GM19328 (cell line): ENCODE measurements at regions not wholly inside any gene's neighbourhood (a gene's known extent, or its start where the extent isn't known, plus 50 kb on each side); places are given as distances from the start of the nearest gene placed in this dataset.

Source experiments
- ATAC-seq: cut with Tn5 transposase; IDR thresholded peaks from one replicate; pipeline ENCODE4 v1.9.1; 2021; ENCODE audit warnings: mild to moderate bottlenecking, moderate library complexity; ENCODE audit not compliant: unreplicated experiment

DNA sequence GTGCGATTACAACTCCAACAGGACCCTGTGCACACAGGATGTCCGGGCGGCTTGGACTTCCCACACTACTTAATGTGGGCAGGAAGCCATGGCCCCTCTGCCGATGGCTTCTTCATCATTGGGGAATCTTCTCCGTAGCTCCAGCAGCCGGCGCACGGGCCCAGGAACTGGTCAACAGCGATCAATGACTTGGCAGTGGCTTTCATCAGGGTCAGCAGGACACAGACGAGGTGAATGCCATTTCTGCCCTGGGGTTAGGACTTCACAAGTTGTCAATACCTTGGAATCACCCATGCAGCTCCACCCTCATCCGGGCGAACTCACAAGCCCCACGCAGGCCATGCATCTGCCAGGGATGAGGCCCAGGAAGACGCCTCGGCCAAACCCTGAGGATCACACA, 645.7 kb downstream of the BRD1 start:
- ATAC-seq: no peak

DNA sequence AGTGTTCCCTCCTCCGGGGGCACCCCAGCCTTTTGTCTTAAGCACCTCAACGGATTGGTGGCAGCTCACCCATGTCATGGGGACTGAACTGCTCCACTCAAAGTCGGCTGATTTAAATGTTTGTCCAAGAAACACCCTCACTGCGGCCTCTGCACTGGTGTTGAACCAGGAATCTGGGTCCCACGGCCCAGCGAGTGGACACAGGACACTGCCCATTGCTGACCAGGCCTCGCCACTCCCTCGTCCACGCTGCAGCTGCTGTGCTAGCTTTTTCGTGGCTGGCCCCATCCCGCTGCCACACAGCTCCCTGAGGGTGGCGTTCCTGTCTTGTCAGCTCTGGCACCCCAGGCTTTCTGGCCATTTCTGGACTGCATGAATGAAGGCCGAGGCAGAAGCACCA, 646.2 kb downstream of the BRD1 start:
- ATAC-seq: no peak

DNA sequence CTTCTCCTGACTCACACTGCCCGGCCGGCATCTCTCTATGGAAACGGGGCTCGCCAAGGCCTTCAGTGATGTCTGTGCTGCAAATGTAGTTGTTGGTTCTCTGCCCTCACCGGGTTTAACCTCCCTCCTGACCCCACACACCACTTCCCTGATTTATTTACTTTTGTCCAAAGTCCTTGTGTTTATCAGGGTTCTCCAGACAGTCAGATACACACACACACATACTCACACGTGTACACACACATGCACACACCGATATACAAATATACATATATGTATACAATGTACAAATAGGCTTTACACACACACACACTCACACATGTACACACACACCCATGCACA, 647.0 kb downstream of the BRD1 start:
- no peak for ATAC-seq

DNA sequence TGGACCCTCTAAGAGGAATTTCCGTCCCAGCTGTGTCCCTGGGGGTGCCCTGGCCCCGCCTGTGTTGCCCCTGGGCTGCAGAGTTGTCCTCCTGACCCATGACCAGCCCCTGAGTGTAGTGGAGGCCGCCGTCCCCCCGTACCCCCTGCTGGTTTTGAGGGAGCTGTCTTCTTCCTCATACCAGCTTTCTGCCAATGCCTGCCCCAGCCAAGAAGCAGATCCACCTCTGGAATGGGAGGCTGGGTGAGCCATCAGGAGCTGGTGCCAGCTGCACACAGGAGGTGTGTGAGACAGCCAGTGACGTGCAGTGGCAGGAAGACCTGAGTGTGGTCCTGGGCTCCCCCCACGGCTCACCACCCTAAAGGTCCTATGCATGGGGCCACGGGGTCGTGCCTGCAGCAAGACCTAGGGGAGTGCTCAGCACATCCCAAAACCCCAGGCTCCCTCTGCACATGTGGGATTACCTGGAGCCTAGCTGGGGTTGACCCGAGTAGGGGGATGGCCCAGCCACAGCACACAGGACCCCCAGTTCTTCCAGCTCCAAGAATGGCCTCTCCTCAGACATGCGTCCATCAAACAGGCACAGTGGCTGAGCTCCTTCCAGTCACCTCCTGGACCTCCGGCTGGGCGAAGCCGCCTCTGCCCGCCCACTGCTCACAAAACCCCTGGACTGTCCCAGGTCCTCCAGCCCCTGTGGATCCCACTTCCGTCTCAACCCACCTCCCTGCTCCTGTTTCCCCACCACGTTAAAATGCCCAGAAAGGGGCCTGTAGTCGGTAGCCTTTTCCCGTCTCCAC, 647.6 kb downstream of the BRD1 start:
- no peak for ATAC-seq

DNA sequence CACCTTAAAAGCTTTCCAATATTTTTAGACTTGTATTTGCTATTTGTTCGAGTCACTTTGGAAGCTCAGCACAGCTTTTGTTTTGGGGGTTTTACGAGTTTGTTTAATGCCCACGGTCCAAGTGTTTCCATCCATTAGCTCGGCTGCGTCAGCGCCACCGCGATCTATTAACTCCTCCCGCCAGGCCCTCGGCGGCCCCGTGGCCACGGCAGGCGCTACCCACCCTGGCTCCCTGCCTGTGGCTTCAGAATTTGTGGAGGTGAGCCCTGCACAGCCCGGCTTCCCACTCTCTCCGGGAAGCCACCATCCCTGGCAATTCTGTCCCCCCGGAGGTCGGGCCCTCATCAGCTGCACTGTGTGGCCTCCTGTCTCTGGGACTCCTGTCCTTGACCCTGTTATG, 648.5 kb downstream of the BRD1 start:
- no peak for ATAC-seq

DNA sequence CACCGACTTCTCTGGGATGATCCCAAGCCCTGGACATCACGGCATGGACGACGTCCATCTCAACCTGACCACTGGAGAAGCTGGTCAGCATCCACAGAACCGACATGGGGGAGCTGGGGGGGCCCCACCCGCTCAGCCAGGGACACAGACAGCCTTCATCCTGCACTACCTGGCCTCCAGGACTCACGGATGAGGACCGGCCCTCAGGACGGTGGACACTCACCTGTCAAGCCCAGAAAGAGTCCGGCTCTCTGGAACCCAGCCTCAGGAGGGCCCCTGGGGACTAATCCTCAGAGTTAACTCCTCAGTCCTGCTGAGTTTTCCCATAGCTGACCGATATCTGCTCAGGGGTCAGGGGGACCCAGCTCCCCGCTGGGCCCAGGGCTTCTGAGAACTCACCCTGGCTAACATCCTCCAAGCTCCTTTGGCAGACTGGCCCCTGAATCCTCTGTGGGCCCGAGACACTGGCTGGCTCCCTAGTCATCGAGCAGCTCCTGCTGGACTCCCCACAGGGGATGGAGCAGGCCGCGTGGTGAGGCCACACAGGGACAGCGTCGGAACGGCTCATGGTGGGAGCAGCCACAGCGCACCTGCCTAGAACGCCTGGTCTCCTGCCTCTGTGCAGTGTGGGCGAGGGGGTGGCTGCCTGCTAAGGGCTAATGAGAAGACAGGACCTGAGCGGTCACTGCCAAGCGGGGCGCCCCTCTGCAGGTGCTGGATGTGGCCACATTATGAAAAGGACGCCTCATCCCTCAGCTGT, 649.2 kb downstream of the BRD1 start:
- no peak for ATAC-seq

DNA sequence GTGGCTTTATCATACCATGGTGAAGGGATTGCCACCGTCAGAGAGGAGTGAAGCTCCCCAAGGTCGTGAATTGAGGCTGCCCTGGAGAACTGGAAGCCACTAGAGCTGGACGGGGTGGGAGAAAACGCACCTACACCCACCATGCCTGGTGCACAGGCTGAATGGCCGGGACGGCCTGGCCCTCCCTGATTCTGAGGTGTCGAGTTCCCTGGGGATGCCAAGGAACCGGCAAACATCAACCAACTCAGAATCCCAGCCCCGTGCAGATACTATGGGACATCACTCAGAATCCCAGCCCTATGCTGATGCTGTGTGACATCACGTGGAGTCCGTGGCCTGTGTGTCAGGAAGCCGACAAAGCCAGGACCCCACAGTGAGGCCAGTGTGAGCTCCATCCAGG, 650.0 kb downstream of the BRD1 start:
- no peak for ATAC-seq

DNA sequence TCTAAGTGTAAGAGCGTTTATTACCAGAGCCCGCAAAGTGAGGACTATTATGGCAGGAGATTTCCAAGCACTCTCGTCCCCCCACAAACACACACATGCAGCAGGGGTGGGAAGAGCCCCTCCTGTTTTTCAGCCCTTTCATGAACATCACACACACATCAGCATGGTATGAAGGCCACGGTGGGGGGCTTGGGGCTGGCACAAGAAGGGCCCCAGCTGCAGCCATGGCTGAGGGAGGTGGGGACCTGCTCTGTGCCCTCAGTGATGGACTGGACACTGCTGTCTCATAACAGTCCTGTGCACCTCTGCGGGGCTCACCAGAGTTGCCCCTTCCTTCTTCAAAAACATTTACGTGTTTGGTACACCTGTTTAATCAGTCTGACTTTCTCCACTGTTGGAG, 650.7 kb downstream of the BRD1 start:
- ATAC-seq: no peak

DNA sequence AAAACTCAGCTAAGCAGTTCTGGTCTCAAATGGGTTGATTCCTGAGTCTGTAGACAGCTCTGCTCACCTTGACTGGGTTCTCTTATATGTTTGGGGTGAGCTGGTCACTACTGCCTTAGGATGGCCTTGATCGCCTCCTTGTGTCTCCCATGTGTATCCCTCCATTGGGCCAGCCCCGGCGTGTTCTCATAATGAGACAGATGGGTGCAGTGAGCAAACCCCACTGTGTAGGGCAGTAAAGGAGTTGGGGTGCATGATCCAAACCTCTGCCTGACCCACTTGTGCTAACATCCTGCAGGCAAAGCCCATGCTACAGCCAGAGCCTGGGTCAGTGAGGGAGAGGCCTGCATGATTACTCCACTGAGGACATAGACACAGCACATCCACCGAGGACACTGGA, 657.6 kb downstream of the BRD1 start:
- ATAC-seq: no peak

DNA sequence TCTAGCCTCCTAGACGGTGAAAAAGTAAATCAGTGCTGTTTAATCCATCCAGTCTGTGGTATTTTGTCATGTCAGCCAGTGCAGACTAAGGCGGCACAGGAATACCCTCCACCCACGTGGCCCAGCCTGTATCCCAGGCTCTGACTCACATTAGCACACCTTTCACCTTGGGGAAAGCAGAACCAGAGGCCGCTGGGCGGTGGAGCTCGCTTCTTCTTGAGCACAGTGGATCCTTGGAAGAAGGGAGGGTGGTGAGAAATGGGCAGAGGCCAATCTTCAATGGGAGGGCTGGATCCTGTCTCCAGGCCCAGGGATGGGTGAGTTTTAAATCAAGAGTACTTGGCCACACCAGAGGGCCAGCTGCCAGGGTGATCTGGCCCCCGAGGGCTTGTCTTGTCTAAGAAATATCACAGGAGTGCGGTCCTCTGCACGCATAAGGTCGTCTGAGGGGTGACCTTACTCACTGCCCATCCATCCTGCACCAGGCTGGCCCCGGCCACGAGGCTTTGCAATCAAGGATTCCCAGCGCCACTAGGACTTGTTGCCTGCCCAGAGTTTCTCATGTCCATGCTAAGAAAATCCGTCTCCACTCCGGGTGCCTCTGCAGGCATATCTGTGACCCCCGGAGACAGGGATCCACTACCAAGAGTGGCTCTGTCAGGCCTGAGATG, 658.5 kb downstream of the BRD1 start:
- ATAC-seq: no peak

DNA sequence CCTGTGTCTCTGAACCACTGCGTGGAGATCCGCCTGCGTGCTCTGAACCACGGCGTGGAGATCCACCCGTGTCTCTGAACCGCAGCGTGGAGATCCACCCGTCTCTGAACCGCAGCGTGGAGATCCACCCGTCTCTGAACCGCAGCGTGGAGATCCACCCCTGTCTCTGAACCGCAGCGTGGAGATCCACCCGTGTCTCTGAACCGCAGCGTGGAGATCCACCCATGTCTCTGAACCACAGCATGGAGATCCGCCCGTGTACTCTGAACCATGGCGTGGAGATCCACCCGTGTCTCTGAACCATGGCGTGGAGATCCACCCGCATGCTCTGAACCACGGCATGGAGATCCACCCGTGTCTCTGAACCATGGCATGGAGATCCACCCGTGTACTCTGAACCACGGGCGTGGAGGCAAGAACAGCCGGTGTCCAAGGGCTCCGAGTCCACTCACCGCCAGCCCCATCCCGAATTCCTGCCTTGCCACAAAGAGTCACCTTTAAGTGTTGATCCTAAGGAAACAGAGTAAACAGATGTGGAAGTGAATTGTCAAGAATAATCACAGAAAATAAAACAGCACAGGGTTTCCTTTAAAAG, 659.4 kb downstream of the BRD1 start:
- ATAC-seq: no peak

DNA sequence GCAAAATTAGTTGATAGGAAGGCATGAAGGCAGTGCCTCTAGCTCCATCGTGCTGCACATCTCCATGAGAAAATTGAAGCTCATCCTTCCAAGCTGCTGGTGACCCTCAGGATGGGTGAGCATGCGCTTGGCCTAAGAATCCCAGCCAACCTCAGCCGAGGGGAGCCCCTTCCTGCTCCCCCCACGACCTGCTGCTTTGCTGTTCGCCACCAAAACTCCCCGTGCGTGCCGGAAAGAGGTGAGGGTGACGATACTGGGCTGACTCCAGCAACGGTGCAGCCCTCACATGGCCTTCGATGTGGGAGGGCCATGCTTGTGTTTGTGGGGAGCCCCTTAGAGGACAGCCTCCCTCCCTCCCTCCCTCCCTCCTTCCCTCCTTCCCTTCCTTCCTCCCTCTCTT, 660.9 kb downstream of the BRD1 start:
- ATAC-seq: no peak

DNA sequence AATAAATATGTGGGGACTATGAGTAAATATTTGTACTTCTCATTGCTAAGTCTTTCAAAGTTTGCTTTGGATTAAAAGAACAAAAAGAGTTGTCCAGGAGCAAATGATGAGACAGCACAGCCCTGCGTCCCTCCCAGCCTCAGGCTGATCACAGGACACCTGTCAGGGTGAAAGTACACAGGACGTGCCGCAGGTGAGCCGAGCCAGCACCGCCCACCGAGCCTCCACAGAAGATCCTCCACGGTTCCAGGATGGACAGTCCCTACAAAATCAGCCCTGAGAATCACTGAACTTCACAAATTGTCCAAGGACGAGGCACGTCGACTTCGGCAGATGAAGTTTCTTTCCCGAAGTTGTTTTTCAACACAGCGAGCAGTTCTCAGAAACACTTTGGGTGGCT, 661.5 kb downstream of the BRD1 start:
- ATAC-seq: no peak

DNA sequence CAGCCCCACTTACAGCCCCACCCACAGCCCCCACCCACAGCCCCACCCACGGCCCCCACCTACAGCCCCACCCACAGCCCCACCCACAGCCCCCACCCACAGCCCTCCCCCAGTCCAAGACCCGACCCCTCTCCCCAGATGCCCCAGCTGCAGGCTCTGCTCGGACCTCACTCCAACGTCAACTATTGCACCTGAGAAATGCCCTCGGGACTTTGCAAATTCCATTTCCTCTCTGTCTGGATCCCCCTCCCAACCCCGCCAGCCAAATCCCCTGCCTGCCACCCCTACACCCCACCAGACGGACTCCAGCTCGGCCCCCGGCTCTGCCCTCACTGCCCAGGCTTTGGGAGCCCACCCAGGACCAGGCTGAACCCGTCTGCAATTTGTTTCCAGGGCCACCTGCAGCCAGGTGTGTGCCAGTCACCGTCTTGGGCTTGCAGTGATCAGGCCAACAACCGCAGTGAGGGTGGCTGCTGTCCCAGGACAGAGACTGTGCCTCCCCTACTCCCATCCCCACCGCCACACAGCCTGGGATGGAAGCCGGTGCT, 662.8 kb downstream of the BRD1 start:
- ATAC-seq: no peak

DNA sequence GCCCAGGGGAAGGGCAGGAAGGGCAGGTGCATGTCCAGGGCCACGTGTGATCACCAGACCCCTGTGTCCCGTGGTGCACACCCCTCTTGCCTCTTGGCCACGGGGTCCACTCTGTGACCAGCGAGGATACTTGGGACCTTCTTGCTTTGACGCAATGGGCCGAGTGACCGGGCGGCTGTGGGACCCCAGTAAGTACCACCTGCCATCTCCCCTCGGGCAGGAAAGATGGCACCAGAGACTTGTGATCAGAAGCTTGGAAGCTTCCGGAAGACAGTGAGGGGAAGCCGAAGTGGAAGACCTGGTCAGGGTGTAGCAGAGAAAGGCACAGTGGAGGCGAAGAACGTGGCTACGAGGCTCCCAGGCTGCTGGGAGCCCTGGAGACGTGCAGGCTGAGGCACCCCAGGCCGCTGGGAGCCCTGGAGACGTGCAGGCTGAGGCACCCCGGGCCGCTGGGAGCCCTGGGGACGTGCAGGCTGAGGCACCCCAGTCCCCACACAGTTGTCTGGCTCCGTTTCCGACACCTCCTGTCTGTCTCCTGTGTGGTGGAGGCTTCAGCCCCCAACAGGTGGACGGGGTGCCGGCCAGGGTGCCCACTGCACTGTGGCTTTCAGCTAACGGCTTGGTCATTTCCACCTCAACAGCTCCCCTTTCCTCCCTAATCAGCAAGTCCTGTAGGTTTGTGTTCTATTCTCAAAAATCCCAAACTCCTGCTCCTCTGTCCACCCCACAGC, 663.5 kb downstream of the BRD1 start:
- ATAC-seq: no peak

DNA sequence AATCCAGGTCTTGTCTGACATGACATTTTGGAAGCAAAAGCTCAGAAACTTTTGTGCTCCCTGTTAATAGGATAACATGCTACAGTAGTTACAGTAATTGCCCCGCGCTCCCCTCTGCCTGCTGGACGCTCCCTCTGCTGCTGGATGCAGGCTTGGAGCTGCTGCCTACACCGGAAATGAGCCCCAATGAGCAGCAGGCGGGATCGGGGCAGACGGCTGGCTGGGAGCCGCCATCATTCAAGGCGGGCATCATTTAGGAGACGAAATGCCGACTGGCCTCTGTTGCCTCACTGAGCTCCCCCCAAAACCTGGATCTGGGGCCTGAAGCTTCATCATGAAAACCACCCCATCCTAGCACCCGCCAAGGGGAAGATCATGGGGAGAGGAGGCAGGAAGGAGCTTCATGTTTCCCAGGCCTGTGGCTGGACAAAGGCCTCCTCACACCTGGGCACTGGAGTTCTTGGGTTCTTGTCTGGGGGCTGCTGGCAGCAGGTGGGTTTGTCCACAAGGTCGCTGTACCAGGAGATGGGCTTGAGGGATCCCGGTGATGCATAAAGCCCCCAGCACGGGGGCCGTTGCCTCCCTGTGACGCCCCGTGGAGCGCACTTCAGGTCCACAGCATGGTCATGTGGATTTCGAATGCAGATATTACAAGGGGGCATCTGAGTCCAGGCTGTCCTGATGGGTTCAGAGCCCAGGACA, 664.3 kb downstream of the BRD1 start:
- ATAC-seq: no peak

DNA sequence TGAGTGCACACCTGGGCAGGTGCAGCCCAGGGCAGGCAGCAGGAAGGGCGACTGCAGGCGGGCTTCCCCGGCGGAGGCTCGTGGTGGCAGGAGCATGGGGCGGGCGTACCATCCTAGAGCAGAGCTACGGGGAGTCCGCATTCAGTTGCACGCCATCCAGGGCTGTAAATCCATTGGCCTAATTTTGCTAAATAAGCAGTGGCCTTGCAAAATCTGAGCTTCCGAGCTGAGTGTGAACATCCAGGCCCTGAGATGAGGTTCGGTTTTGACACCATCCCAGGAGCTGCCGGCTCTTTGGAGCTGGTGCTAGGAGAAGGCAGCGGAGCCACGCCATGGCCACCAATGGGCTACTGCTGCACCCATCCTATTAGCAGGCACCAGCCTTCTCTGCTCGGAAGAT, 664.8 kb downstream of the BRD1 start:
- ATAC-seq: no peak

DNA sequence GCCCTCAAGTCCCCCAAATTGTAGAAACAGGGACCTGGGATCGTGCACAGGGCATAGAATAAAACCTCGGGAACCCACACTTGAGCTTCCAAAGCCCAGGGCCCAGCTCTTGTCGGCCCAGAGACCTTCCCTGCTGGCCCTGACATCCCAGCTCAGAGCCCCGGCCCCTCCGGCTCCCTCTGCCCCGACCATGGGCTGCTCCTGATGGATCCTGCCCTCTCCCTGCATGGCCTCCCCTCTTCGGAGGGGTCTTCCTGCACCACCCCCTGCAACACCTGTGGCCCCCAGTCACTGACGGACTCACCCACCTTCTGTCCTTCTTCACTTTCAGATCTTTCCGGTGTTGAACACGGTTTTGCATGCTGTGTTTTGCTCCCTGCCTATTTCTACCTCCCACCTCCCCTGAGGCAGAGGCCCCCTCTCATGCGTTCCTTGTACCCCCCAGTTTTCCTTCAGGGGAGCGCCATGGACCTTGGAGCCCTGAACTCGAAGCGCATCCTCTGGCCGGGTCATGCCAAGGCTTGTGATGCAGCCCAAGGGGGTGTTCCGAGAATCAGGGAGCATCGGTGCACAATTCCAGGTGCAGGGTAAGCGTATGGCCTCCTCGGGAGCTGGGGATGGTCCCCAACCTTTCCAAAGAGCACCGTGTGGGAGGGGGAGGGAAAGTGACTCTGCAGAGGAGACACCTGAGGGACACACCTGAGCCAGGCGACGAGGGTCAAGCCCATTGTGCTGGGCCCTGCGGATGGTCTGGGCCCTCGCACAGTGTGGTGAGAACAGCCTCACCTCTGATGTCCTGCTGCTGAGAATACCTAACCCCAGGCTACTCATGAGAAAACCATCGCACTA, 666.4 kb downstream of the BRD1 start:
- no peak for ATAC-seq
